ENCODE measurements at regions not wholly inside any gene's neighbourhood (a gene's known extent, or its start where the extent isn't known, plus 50 kb on each side); places are given as distances from the start of the nearest gene placed in this dataset.

DNA sequence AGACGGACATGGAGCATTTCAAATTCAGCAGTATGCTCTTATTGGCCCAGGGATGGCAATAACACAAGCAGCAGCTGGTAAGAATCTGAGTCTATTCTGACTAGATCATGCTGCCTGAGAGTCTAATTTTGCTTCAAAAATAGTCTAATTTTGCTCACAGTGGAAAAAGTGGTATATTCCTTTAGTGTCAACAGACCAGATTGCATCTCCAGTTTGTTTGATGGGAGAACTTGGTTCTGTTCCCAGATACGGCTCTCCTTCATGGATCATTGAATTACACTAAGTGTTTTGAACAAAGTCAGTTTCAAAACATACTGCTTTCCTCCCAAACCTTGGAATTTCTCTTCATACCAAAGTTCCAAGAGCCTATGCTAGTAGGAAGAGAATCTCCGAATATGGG is 586.1 kb downstream of the RNF144B start:
- DNase-seq: no peak

DNA sequence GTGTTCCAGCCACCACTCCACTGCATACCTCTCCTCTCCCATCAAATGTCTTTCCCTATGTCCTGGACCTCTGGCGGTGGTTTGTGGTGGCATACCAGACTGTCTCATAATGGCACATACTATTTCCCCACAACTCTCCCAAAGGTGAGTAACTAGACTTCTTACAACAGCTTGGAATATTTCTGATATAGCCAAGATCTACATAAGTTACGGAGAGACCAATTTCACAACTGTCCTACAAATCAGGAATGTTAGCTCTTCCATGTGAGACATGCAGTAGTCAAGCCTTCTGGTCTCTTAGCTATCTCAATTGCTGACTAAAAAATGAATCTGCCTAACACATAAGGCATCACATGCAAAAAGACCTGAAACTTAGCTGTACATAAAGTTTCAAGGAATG is 588.9 kb downstream of the RNF144B start:
- DNase-seq: no peak

DNA sequence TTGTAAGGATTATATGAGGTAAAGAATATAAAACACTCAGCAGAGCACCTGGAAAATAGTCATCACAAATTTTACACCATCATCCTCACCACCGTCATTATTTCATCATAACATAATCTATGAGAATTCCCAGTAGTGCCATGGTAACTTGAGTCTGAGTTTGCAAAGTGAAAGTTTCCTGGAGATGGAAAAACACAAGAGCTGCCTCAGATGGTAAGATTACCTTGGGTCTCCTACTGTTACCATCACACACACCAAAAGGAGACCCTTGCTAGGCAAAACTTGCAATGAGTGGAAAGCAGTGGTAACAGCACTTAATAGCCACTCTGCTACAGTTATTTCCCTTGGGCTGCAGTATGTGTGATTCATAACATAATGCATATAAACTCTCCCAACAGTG is 589.8 kb downstream of the RNF144B start:
- no peak for DNase-seq

DNA sequence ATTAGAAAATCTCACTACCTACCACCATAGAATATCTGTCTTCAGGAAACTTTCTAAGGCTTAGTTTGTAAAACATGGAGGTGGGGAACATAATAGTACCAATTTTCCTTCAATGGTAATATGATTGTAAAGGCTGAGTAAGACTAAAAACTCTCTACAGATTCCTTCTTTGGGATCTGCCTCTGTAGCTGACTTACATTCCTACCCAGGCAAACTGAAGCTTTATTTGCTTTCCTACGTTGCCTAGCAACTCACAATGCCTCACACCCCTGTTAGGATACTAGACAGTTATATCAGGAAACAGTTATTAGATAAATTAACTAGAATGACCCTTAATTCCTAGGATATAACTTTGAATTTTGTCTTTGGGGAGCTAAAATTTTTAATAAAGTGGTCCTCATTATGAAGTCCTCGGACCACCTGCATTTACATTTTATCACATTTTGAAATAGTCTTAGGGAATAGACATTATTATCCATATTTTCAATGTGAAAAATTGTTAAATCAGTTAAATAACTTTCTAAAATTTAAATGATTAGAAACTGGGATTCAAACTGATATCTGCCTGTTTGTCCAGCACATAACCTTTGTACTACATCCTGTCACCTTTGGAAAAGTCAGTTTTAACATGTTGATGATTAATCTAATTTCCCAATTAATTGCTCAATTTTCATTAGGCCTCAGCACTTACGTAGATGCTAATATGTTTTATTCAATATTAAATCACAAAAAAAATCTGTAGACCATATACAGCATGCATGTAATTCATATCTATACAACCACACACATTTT is 591.4 kb downstream of the RNF144B start:
- DNase-seq: no peak

DNA sequence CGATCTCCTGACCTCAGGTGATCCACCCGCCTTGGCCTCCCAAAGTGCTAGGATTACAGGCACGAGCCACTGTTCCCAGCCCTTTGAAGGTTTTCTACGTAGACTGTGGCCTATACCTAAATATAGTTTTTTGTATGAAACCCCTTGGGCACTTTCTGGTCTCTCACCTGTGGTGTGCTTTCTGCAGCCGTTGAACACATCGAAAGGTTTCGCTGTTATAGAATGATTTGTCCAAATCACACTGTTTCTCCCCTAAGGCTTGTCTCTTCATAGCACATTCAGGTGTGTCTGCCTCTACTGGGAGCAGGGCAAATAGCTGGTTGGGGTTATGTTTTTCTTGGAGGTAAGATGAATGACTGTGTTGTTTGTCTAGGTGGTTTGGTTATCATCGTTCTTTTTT is 597.9 kb downstream of the RNF144B start:
- DNase-seq: no peak

DNA sequence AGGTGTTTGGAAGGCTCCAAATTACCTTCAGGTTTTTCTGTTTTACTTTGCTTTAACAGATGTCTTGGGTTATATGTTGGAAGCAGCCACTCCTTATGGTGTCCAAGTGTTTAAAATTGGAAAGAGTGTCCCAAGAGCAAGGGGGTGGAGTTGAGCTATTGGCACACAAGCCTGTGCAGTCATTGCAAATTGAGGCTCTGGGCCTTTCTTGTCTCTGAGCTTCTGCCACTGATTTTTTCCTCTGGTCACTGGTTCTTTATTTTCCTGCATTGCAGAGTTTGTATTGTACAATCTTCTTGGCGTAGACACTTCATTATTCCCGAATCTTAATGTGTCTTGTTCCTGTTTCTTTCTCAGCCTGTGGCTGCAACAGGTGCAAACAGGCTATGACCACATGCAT is 598.8 kb downstream of the RNF144B start:
- no peak for DNase-seq

DNA sequence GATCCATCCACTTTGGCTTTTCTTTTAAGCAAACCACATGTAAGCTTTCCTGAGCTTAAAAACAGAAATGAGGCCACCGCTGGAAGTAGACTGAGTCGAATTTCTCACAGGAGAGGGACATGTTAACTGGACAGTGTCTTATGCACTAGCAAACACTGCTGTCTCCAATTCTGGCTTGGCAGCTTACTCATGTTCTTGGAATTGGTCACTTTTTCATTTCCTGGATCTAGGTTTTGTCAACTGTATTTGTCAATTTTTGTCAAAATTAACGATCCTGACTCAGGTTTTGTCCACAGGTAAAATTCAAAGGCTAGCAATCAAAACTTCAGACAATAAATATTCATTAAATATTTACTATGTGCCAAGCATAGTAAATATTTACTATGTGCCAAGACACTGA is 601.5 kb downstream of the RNF144B start:
- no peak for DNase-seq

DNA sequence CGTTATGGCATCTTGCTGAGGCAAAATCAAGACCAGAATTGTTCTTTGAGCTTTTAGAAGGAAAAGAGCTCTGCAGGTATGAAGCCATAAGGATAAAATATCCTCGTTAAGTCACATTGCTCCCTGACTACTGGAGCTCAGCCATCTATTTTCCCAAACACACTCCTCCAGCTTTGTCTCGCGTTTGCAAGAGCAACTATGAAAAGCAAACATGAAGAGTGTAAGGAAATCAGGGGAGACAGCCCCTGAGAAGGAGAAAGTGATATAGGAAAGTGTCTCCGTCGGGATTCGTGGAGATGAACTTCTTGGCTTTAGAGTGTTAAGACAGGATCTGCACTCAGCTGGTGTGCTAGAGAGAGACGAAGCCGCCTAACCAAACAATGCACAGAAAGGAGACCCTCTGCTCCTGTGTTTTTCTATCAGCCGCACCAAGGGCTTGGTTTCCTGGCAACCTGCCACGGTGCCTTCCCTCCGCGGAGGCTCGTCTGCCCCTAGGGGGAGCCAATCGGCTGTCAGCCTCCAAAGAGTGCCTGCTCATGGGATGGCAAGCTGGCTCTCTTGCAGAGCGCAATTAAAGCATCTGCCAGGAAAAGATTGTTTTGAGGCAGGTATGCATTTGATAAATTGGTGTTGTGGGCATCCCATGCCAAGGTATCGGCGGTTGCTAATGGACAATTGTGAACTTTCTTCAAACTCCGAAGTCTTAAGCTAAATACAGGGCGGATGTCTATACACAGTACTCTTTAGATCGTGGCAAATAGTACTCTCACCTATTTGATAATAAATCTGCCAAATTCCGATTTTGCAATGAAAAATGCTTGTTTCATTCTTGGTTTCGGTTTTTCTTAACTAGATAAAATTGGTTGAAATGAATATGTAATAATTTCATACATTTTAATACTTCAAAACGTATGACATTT is 603.2 kb downstream of the RNF144B start:
- DNase-seq: peak; percentile 8 to 9

DNA sequence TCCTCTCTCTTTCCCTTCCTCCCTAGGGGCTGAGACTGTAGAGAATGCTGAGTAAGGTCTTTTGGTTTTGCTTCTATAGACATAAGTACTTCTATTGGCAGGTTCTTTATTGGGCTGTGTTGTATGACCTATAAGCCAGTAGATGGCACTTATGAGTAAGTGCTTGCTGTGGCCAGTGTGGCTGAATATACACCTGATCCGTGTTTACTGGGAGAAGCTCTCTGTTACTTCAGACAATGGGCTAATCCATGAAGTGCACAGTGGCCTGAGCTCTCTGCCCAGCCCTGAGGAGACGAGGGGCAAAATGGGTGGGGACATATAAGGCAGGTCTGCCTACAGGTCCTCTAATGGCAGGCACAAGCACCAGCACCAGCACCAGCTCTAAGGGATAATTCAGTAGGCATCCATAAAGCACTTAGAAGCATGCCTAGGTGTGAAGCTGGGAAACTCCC is 610.3 kb downstream of the RNF144B start:
- DNase-seq: peak; percentile 10 to 18

DNA sequence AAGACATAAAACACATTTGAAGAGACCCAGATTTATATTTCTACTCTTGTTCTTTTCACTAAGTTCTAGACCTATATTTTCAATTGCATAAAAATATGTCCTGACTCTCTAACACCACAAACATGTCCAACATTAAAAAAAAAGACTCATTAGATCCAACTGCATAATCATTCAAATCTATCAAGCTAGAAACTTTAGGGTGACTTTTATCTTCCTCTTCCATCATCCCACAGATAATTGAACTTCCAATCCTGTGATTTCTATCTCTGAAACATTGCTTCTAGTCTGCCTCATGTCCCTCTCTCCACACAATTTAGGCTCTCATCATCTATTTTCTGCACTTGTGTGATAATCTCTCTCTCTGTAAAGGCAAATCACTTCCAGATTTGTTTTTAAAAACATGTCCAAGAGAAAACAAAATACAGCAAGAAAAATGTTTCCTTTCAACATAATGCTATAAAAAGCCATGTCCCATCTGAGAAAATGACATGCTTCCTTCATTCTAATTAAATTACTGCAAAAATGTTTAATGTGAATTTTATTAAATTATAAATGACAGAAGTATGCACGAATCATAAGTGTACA is 615.9 kb downstream of the RNF144B start:
- no peak for DNase-seq

DNA sequence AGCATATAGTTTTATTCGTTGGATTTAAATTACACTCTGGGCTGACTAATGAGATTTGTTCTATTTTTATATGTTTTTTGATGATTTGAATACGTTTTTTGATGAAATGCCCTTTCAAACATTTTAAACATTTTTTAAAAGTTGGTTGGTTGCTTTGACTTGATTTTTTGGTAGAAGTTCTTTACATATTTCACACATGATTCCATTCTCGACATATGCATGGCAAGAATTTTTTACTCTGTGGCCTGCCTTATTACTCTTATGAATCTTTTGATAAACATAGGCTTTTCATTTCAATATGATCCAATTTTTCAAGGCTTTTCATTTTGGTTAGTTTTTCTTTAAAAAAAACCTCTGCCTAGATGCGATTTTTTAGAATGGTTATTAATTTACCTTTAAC is 617.0 kb downstream of the RNF144B start:
- no peak for DNase-seq

DNA sequence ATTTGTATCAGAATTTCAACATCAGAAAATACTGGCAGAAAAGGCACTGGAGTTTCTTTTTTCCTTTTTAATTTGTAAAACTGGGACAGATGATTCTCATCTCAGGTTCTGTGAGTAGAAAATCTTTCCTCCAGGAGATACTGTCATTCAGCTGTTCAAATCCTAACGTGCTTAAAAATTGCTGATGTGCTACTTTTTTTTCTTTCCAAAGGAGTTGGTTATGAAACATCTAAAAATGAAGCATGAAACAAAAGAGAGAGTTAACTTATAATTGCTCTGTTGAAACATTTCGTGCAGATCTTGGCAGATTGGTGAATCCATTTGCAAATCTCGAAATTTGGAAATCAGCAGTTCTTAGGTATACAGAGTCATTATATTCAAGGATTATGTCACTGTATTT is 622.6 kb downstream of the RNF144B start:
- no peak for DNase-seq

DNA sequence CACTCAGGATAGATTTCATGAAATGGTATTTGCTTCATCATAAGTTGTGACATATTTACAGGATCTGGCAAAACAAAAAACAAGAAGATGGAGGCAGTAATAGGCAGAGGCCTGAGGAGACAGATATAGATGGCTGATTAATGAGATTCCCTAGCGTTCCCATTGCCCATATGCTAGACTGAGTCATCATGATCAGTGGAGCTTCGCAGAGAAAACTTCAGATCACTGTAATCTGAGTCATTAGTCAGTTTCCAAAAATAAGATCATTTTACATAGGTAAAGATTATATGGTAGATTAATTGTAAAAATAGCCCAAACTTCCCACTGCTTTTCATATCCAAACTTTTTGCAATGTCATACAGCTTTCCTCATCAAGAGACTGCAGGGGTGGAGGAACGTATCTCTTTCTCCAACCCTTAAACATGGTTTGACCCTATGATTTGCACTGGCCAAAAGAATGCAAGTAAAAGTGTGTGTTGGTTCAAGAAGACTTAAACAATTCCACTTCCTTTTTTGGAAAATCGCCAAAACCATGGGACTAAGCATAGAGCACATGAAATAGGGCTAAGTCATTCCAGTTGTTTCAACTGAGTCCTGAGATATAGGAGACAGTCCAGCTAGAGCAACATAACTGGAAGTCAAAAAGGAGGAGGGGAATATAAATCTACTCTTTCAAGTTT is 626.0 kb downstream of the RNF144B start:
- no peak for DNase-seq

DNA sequence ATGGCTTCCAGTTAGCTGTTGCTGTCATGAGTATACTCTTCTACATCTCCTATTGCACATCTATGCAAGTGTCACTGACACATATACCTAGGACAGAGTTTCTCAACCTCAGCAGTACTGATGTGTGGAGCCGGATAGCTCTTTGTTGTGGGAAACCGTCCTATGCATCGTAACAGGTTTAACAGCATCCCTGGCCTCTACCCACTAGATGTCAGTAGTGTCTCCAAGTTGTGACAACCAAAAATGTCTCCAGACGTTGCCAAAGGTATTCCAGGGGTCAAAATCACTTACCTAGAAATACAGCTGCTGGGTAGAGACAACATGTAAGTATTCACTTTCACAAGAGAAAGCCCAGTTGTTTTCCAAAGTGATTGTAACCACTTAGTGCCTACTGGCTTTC is 637.6 kb downstream of the RNF144B start:
- no peak for DNase-seq

DNA sequence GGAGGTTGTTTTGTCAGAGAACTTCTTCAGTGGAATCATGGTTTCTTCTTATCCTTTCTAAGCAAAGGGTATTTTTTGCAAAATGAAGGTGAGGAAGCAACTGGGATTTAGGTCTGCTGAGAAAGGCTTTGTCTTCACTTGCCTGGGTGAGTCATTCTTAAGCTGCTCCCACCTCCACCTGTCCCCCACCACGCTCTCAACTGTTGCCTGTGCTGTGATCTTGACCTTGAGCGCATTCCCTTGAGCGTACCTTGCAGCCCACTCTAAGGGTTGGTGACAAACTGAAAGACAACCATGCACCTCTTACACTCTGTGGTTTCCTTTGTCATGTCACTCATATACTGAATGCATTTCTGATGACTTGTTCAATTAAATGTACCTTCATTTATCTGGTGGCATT is 641.1 kb downstream of the RNF144B start:
- DNase-seq: no peak

DNA sequence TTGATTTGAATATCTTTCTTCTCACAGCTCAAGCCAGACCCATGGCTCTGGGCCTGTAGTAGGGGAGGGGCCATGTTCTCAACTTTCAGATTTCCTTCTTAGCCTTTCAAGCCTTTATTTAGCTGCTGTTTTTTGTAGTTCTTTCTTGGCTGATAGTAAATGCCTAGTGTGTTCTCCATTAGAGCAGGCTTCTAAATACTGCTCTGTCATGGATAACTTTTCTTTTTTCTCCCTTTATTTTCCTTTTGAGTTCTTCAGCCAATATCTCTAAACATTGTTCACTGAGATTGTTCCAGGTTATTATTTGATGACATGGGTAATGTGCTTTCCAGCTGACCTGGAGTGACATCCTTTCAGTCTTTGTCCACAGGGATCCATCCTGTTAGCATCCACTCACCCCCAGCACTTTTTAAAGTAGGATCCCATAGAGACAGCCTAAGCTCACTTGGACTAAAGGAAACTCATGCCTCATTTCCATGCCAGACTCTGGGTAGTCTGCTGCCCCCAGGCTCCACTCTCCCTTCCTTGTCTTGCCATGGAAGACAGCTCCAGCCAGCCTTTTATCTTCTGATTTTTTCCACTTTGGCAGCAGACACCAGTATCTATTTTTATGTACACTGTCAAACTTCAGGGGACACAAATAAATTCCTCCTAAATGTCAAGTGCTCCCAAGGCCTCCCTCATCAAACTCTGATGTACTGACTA is 645.6 kb downstream of the RNF144B start:
- no peak for DNase-seq

DNA sequence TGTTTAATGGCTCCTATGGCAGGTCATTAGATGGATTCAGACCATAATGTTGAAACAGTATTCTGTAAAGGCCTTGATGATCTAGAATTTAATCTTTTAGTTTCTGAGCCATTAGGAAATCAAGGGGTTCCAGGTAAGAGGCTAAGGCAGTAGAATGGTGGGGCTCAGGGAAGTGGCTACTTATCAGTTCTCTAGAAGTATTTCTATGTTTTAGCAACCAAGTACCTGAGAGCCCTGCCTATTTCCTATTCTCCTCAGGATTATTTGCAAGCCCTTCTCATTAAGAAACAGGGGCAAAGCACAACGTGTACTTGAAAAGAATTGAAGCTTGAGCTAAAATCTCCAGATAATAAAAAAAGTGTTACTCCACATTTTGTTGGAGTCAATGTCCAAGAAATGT is 646.5 kb downstream of the RNF144B start:
- DNase-seq: no peak

DNA sequence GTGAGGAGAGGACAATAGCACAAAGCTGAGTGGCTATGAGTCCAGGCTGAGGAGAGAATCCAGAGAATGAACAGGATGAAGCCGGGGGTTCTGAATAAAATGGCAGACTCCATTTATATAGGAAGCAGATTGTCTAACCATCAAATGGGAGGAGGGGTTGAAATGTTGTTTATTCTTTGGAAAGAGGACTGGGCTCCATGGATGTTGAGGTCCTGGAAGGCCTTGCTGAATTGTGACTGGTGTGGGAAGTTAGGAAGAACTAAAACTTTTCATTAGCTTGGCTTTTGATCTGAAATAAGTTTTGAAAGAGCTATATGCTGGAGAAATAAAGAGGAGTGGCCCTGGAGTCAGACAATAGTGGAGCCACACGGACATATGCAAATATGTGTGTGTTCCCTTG is 647.8 kb downstream of the RNF144B start:
- no peak for DNase-seq

DNA sequence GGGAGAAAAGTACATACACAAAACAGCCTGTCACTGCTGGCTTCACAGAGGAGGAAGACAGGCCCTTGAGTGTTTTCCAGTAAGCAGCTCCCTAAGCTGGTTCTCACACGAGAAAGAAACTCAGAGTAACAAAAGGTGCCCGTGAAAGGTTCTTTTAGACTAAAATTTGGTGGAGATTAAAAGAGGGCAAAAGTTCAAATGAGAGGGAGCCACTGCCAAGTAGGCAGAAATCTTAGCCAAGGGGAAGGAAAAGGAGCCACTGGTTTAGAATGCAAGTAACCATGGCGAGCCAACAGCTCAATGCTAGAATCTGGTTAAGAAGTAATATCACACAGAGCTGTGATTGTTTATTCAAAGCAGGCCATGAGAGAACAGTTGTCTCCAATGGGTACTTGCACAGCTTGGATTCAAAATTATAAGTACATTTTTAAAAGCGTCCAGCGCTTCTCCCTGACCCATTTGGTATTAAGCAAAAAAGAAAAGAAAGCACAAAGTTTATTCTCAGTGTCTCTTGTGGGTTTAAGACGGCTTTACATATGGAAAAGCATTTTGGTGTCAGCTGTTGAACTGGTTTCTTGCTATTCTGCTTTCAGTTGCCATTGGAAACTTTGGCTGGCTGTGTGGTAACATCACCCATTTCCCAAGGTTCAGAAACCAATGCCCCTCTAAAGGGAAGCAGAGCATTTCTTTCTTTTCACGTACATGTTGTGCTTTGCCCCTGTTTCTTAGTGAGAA is 648.5 kb downstream of the RNF144B start:
- no peak for DNase-seq

DNA sequence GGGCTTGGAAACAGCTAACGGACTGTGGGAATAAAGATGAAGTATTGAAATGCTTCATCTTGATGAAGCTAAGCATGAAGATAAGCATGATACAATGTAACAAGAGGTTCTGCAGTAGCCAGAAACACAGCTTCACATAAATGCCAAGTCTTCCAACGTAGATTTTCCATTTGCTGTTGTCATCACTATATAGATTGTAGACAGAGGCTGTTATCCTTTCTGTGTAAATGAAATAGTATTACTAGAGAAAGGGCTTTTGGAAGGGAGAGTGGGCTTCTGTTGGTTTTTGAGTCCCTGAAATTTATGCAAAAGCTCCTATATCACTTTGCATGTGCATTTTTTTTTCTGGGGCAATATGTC is 649.0 kb downstream of the RNF144B start:
- DNase-seq: no peak

DNA sequence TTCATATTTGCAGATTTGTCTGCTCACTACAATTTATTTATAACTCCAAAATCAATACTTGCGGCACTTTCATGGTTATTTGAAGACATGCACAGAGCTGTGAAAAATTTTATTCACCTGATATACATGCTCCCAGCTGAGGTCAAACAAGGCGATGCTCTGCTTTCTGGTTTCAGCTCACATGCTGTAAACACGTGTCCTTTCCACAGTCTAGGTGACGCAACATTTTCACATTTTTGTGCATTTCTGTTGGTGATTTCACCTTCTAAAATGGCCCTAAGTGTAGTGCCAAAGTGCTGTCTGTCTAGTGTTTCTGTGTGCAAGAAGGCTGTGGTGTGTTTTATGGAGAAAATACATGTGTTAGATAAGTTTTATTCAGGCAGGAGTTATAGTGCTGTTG is 650.5 kb downstream of the RNF144B start:
- no peak for DNase-seq

DNA sequence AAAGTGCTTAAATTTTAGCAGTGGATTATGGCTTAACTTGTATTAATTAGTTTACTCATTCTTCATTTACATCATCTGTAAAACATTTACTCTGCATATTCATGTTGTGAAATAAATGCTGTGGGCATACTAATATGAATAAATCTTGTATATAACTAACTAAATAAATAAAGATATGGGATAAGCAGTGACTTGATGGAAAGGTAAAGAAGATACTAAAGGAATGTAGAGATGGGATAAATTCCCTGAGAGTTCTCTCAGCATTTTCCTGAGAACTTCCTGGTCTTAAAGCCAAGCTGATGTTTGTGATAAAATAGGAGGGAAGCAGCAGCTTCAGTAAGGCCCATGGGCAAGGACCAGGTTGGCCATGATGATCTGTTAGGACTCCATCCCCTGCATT is 652.1 kb downstream of the RNF144B start:
- DNase-seq: no peak
